ES-I3 (cell line): ENCODE measurements at regions not wholly inside any gene's neighbourhood (a gene's known extent, or its start where the extent isn't known, plus 50 kb on each side); places are given as distances from the start of the nearest gene placed in this dataset.
"Not testable (repeated sequence)": the region's sequence is repeated elsewhere in the genome, so short reads cannot be mapped to it uniquely, and the experiment has no call there.

Experiments
- H3K36me3 ChIP-seq: 2 replicates; pipeline ENCODE4 v1.6.1; 2013; ENCODE audit warnings: mild to moderate bottlenecking, low read length, control low read depth, moderate library complexity; ENCODE audit not compliant: insufficient read depth
- H3K4me1 ChIP-seq: 2 replicates; pipeline ENCODE4 v1.6.1; 2013; ENCODE audit warnings: mild to moderate bottlenecking, control low read depth, low read length; ENCODE audit not compliant: insufficient read depth
- H3K9ac ChIP-seq: 2 replicates; pipeline ENCODE4 v1.6.1; 2013; ENCODE audit warnings: low read depth, mild to moderate bottlenecking, low read length, moderate library complexity
- H3K9me3 ChIP-seq: 2 replicates; pipeline ENCODE4 v1.6.1; 2013; ENCODE audit warnings: mild to moderate bottlenecking, low read length, moderate library complexity; ENCODE audit not compliant: control insufficient read depth, insufficient read depth

DNA sequence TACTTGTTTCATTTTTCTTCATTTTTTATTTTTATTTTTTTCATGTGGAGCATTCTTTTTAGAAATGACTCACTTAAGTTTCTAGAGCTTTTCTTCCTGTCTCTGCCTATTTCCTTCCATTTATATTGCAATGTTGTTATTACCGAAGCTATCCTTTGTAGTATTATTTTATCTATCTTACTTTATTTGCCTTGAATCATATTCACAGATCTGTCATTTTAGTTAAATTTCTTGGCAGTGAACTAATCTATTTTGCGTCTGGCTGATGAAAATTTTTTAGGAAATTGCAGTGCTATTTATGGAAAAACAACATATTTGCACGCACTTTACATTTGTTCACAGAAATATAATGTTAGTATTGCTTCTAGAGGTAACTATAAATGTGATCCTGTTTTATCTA lies 956.9 kb upstream of the SLC39A10 start:
- H3K9ac ChIP-seq, result no peak overlapping the region
- no peaks in the 10 kb centered on the region for H3K9me3 ChIP-seq
- H3K36me3 ChIP-seq, result no peaks in the 10 kb centered on the region
- H3K4me1 ChIP-seq, result no peaks in the 10 kb centered on the region

DNA sequence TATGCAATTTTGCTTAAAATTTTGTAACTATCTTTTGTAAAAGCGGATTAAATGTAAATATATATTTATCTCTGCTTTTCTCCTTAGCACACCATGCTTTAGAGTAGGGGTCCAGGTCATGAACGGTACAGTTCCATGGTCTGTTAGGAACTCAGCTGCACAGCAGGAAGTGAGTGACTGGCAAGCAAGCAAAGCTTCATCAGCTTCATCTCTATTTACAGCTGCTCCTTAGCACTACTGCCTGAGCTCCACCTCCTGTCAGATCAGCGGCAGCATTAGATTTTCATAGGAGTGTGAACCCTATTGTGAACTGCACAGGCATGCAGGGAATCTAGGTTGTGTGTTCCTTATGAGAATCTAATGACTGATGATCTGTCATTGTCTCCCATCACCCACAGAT lies 959.0 kb upstream of the SLC39A10 start:
- Histone ChIP-seq H3K9me3 (no peaks in the 10 kb centered on the region), H3K36me3 (no peaks in the 10 kb centered on the region), H3K4me1 (no peaks in the 10 kb centered on the region), H3K9ac (no peak overlapping the region)

DNA sequence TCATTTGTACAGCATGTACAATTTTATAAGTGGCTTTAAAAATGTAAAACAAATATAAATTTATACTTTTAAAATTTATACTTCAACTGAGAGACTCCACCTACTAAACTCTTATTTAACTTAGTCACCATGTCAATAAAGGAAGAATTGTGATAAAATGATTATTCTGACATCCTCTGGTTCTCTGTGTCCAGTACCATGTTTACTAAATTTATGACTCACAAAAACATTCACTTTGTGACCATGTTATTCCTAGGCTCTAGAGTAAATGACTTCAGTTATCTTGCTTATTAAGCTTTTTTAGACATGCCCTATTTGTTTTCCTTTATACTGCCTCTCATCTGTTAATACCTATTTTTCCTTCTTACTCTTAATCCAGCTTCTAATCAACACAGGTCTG lies 959.6 kb upstream of the SLC39A10 start:
- no peak overlapping the region for H3K9ac ChIP-seq
- no peaks in the 10 kb centered on the region for H3K4me1 ChIP-seq
- no peaks in the 10 kb centered on the region for H3K36me3 ChIP-seq
- no peaks in the 10 kb centered on the region for H3K9me3 ChIP-seq

DNA sequence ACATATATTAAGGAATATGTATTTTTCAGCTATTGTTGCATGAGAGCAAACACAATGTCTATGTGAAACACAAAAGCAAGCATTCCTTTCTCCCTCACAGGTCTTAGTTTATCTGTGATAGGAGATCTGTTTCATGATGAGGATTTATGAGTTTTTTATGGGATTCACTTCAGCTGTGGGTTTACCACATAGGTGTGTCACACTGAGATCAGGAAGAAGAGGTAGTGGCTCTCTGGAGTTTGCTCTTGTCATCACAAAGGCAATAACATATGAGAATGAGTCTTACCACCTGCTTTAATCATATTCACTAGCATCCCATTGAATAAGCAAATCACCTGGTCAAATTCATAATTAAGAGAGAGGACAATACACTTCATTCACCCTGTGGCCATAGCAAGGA lies 960.3 kb upstream of the SLC39A10 start:
- no peaks in the 10 kb centered on the region for H3K36me3 ChIP-seq
- H3K4me1 ChIP-seq, result no peaks in the 10 kb centered on the region
- no peaks in the 10 kb centered on the region for H3K9me3 ChIP-seq
- H3K9ac ChIP-seq, result no peak overlapping the region

DNA sequence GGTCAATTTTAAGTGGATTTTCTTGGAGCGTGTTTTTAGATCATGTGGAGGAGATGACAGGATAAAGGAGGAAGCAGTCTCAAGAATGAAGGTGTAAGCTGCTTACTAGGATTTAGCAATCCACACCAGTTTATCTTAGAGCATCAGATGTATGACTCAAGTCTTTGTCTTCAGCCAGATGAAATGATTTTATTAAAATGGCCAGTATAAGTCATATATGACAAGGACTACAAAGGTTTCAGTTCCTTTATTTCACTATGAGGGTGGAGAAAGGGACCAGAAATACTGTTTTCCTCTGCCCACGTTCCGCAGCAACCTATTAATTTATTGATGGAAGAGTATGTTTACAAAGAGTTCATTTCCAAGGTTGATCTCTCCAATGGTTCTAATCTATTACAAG lies 970.5 kb upstream of the SLC39A10 start:
- Histone ChIP-seq H3K36me3 (no peaks in the 10 kb centered on the region), H3K9ac (no peak overlapping the region), H3K9me3 (no peaks in the 10 kb centered on the region), H3K4me1 (no peaks in the 10 kb centered on the region)

DNA sequence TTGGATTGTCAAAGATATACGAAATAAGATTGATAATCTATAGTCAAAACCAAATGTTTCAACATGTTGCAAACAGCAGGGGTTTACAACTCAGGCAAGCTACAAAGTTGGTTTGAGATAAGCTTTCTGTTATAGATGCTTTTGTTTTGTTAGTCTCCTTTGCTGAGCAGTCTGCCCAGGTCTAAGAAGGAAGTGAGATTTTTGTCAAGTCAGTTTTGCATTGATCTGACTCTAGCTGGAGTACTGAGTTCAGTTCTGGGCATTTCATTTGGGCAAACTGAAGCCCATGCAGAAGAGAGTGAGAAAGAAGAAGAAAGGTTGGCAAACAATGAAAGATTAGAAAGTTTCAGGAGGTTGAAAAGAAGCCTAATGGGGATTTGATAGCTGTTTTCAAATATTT lies 983.0 kb upstream of the SLC39A10 start:
- Histone ChIP-seq H3K9me3 (no peaks in the 10 kb centered on the region), H3K36me3 (no peaks in the 10 kb centered on the region), H3K9ac (no peak overlapping the region), H3K4me1 (no peaks in the 10 kb centered on the region)

DNA sequence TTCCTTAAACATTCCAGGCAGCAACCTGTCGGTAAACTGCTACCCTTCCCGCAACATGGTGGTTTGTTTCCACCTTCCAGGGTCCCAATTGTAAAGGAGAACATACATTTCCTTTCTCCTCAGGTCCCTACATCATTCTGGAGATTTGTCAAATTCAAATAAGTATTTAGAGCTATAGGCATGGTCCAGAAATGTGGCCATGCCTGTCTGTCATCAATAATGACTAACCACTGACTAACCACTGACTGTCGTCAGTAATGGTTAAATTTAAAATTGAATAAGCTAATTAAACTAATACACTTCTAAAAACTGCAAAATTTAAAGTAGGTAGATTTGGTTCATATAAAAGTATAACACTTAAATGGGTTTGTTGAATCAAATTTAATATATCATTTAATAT lies 984.0 kb upstream of the SLC39A10 start:
- H3K9me3 ChIP-seq, result no peaks in the 10 kb centered on the region
- H3K36me3 ChIP-seq, result no peaks in the 10 kb centered on the region
- no peak overlapping the region for H3K9ac ChIP-seq
- no peaks in the 10 kb centered on the region for H3K4me1 ChIP-seq

DNA sequence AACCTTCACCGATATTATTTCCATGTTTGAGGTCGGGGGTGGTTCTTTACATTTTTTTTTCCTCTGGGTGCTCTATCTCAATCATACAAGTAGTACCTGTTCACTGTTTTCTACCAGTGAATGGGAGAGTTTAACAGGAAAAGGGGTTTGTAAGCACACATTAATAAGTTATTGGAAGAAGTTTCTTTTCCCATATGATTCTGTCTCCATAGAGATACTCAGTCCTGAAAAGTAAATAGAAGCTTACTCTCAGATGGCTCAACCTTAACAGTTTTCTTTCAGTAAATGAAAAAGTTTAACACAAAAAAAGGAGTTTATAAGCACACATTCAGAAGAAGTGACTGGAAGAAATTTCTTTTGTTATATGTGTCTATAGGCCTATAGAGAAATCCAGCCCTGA lies 995.6 kb upstream of the SLC39A10 start:
- H3K9ac ChIP-seq, result no peak overlapping the region
- no peaks in the 10 kb centered on the region; the same call in 1 of the 2 replicates for H3K36me3 ChIP-seq
- H3K4me1 ChIP-seq, result no peaks in the 10 kb centered on the region
- H3K9me3 ChIP-seq, result no peaks in the 10 kb centered on the region

DNA sequence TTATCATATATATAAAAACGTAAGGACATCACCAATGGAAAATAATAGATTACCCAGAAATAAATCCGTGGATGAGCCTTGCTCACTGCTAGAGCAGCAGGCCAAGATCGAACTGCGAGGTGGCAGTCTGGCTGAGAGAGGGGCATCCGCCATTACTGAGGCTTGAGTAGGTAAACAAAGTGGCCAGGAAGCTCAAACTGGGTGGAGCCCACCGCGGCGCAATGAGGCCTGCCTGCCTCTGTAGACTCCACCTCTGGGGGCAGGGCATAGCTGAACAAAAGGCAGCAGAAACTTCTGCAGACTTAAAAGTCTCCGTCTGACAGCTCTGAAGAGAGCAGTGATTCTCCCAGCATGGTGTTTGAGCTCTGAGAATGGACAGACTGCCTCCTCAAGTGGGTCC lies 1018.0 kb upstream of the SLC39A10 start:
- not testable (repeated sequence) for H3K4me1 ChIP-seq, H3K9ac ChIP-seq, H3K36me3 ChIP-seq, H3K9me3 ChIP-seq

DNA sequence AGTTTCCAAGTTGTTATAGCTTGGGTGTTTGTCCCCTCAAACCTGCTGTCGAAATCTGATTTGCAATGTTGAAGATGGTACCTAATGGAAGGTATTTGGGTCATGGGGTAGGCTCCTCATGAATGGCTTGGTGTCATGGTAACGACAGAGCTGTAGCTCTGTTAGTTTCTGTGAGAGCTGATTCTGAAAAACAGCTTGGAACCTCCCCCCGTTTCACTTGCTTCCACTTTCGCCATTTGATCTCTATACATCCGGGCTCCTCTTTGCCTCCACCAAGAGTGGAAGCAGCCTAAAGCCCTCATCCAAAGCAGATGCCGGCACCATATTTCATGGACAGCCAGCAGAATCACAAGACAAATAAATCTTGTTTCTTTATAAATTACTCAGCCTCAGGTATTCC lies 1035.1 kb upstream of the SLC39A10 start:
- H3K9ac ChIP-seq, result no peak overlapping the region
- no peaks in the 10 kb centered on the region for H3K4me1 ChIP-seq
- H3K36me3 ChIP-seq, result no peaks in the 10 kb centered on the region
- no peaks in the 10 kb centered on the region for H3K9me3 ChIP-seq

DNA sequence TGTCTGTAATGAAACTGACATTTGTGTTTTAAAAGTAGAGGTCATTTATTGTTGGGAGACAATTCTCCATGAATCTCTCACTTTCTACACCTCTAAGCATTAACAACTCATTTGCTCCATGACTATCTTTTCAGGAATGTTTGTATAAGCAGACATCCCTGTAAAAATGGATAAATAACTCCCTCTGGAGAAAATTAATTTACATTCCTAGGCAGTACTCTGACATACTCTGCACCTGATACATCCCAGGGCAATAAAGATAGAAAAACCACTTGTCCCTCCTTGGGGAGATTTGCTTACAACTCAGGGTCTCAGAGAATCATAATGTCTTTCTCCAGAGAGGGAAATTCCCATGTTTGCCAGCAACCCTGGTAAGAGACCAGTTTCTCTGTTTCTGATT lies 1037.7 kb upstream of the SLC39A10 start:
- Histone ChIP-seq H3K4me1 (no peaks in the 10 kb centered on the region), H3K9me3 (no peaks in the 10 kb centered on the region), H3K9ac (no peak overlapping the region), H3K36me3 (no peaks in the 10 kb centered on the region)

DNA sequence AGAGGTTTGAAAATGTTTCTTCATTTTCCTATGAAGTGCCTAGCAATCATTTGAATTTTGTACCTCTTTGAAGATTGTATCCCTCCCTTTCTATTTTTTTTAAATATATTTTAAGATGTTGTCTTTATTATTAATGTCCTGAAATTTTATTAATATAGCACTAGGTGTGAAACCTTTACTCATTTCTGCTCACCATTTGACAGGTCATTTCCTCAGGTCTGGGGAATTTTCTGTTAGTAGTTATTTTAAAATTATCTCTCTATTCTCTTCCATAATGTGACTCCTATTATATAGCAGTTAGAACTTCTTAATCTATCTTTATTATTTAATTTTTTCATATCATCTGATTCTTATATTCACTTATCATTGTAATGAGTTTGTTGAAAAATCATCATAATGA lies 1038.6 kb upstream of the SLC39A10 start:
- Histone ChIP-seq H3K4me1 (no peaks in the 10 kb centered on the region), H3K36me3 (no peaks in the 10 kb centered on the region), H3K9me3 (no peaks in the 10 kb centered on the region), H3K9ac (no peak overlapping the region)

DNA sequence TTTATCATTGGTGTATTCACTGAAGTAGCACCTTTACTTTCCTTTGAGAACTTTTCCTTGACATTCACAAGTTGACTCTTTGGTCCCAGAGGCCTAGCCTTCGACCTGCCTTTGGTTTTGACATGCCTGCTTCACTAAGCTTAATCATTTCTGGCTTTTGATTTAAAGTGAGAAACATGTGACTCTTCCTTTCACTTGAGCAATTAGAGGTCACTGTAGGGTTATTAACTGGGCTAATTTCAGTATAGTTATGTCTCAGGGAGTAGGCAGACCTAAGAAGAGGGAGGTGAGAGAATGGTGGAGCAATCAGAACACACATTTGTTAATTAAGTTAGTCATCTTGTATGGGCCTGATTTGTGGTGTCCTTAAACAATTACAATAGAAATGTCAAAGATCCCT lies 1040.7 kb upstream of the SLC39A10 start:
- H3K9me3 ChIP-seq, result no peaks in the 10 kb centered on the region; the same call in 1 of the 2 replicates
- no peaks in the 10 kb centered on the region for H3K36me3 ChIP-seq
- H3K9ac ChIP-seq, result no peak overlapping the region

DNA sequence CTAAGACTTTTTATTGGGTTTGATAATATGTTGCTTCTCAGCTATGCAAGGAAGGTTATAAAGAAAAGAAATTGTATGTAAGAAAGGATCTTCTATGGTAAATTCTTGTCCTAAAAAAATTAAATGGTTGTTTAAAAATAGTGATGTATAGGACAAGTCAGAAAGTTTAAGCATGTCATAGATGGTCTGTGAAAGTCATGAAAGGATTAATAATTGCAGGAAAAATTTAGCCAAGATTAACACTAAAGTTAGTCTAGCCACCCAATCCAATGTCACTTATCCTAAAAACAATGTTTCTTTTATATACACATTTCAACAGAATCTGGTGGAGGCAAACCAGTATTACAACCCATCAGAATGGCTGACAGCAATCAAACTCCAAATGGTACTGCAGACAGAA lies 1046.7 kb upstream of the SLC39A10 start:
- Histone ChIP-seq H3K36me3 (no peaks in the 10 kb centered on the region), H3K9me3 (peaks cover 19% of the 10 kb centered on the region; the same call in 1 of the 2 replicates), H3K9ac (no peak overlapping the region), H3K4me1 (no peaks in the 10 kb centered on the region)

More for the DNA sequence above, 1040.7 kb upstream of the SLC39A10 start:
- no peaks in the 10 kb centered on the region for H3K4me1 ChIP-seq

DNA sequence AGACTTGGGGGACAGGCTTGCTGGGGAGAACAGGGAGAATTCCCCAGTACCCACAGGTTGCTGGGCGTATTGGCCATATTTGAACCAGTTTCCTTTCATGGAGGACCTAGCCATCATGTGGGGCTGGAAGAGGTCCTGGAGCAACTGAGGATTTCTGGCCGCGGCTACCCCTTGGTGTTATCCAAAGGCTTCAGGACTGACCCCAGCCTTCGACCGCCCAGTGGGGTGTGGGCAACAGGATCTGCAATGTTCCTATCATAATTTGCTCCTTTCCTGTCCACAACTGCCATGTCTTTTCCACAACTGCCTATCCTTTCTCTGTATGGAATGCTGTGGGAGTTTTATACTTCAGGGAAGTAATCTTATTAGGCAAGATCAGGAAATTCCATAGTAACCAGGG lies 1053.6 kb upstream of the SLC39A10 start:
- H3K9me3 ChIP-seq, result peaks cover 11% of the 10 kb centered on the region; the same call in 1 of the 2 replicates
- no peak overlapping the region for H3K9ac ChIP-seq
- H3K4me1 ChIP-seq, result no peaks in the 10 kb centered on the region
- H3K36me3 ChIP-seq, result no peaks in the 10 kb centered on the region

DNA sequence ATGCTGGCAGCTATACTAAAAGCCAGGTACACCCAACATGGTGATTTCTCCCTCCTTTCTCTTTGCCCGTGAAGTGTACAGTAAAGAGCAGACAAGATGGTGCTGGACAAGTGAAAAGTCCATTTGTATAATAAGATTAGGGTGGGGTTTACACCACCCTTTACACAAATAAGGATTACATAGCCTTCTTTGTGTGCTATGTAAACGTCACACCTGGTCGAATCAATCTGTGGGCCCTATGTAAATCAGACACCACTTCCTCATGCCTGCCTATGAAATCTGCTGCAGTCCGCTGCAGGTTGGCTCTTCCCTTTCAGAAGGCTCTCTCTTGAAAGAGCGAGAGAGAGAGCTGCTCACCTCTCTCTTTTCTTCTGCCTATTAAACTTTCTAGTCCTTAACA lies 1054.3 kb upstream of the SLC39A10 start:
- Histone ChIP-seq H3K9ac (no peak overlapping the region), H3K9me3 (peaks cover 11% of the 10 kb centered on the region; the same call in 1 of the 2 replicates), H3K4me1 (no peaks in the 10 kb centered on the region), H3K36me3 (no peaks in the 10 kb centered on the region)
